Esophagus squamous epithelium (tissue), 4 donors: ENCODE measurements at regions not wholly inside any gene's neighbourhood (a gene's known extent, or its start where the extent isn't known, plus 50 kb on each side); places are given as distances from the start of the nearest gene placed in this dataset.

Source experiments
- CTCF ChIP-seq, 6 experiments: fragments of 450-650 bp in 4 of 6; fragments of 200-600 bp in 2 of 6; sonication (generic) in 2 of 6; IDR thresholded peaks; one replicate each; pipeline ENCODE4 v1.5.1; 2016 to 2019; ENCODE audit warnings: antibody characterized with exemption in 6 of 6, mild to moderate bottlenecking in 4 of 6, moderate library complexity in 4 of 6
- POLR2A ChIP-seq, 4 donors: fragments of 450-650 bp; IDR thresholded peaks; one replicate each; pipeline ENCODE4 v1.6.1; 2017; ENCODE audit warnings: antibody characterized with exemption in 4 of 4, mild to moderate bottlenecking in 4 of 4, moderate library complexity in 3 of 4

- TF ChIP-seq CTCF (IDR thresholded peaks at IDR 0.05) (no peak), POLR2A (IDR thresholded peaks at IDR 0.05) (no peak)
Observed at GRCh38 chr5:101160002-101160401, 256.9 kb upstream of the ST8SIA4 start.
